MCF 10A (cell line): ENCODE measurements at regions not wholly inside any gene's neighbourhood (a gene's known extent, or its start where the extent isn't known, plus 50 kb on each side); places are given as distances from the start of the nearest gene placed in this dataset.

Experiments
- BruUV-seq: library from RNA; stranded (reverse); fragments of 400-500 nt; replicated peaks from 2 replicates; lab custom pipeline; 2021; lab: Mats Ljungman, UMichigan
- CTCF ChIA-PET: fragments of 300-600 bp; sonication (Branson Sonifier 250); formaldehyde crosslinking; extraction: SDS; loops from one replicate; lab custom pipeline; 2021; ENCODE audit warnings: antibody characterized with exemption, inconsistent platforms; lab: Yijun Ruan, JAX
- POLR2A ChIA-PET: fragments of 300-600, 350-650 bp; sonication (Branson Sonifier 250); formaldehyde crosslinking; extraction: SDS; loops from one replicate; lab custom pipeline; 2020; ENCODE audit warnings: antibody characterized with exemption, inconsistent platforms; lab: Yijun Ruan, JAX
- DNase-seq: peaks from one replicate; pipeline ENCODE4 v3.0.0-alpha.2; 2018; ENCODE audit not compliant: unreplicated experiment
- H3K27ac Mint-ChIP-seq: one replicate; pipeline ENCODE4 v1.8.0; 2022; ENCODE audit warnings: mild to moderate bottlenecking, low read depth, mixed read lengths; ENCODE audit not compliant: unreplicated experiment
- H3K27me3 Mint-ChIP-seq: one replicate; pipeline ENCODE4 v1.8.0; 2022; ENCODE audit warnings: mixed read lengths; ENCODE audit not compliant: insufficient read depth, unreplicated experiment
- H3K36me3 Mint-ChIP-seq: one replicate; pipeline ENCODE4 v1.8.0; 2022; ENCODE audit warnings: mild to moderate bottlenecking, moderate library complexity, mixed read lengths; ENCODE audit not compliant: insufficient read depth, unreplicated experiment
- H3K4me1 Mint-ChIP-seq: one replicate; pipeline ENCODE4 v1.8.0; 2022; ENCODE audit warnings: mixed read lengths; ENCODE audit not compliant: insufficient read depth, unreplicated experiment
- H3K4me3 Mint-ChIP-seq: one replicate; pipeline ENCODE4 v1.8.0; 2022; ENCODE audit warnings: mild to moderate bottlenecking, moderate library complexity, mixed read lengths; ENCODE audit not compliant: unreplicated experiment
- H3K9me3 Mint-ChIP-seq: one replicate; pipeline ENCODE4 v1.8.0; 2022; ENCODE audit warnings: mixed read lengths; ENCODE audit not compliant: unreplicated experiment
- CTCF ChIP-seq: fragments of 200-600 bp; IDR thresholded peaks from one replicate; pipeline ENCODE4 v1.8.0; 2022; ENCODE audit warnings: antibody characterized with exemption, mild to moderate bottlenecking; ENCODE audit not compliant: unreplicated experiment
- intact Hi-C: fragments of 100-400 bp; cut with micrococcal nuclease; formaldehyde crosslinking; loops from 2 replicates; pipeline ENCODE4 v1.14.1; 2022

- H3K9me3 Mint-ChIP-seq = no peaks in the 10 kb centered on the region
- intact Hi-C loops = no loop called here
- H3K36me3 Mint-ChIP-seq = no peaks in the 10 kb centered on the region
- POLR2A ChIA-PET = no interaction called here
- no peak for DNase-seq
- no TSS peak for BruUV-seq
- H3K27me3 Mint-ChIP-seq = peaks cover 18% of the 10 kb centered on the region
- H3K4me3 Mint-ChIP-seq = no peak overlapping the region
- no peaks in the 10 kb centered on the region for H3K4me1 Mint-ChIP-seq
- no peak for TF ChIP-seq CTCF
- CTCF ChIA-PET = no interaction called here
- no peak overlapping the region for H3K27ac Mint-ChIP-seq
Observed at GRCh38 chrX:95693365-95693764, 991.3 kb upstream of the DIAPH2 start.

GRCh38 chrX:95703696-95704095 lies 980.9 kb upstream of the DIAPH2 start:
- intact Hi-C loops = no loop called here
- peak; percentile 2 for DNase-seq
- Mint-ChIP-seq H3K27me3 (peaks cover 24% of the 10 kb centered on the region), H3K27ac (no peak overlapping the region), H3K4me3 (no peak overlapping the region), H3K36me3 (no peaks in the 10 kb centered on the region), H3K9me3 (peaks cover 13% of the 10 kb centered on the region), H3K4me1 (no peaks in the 10 kb centered on the region)
- BruUV-seq = no TSS peak
- TF ChIP-seq CTCF = no peak
- CTCF ChIA-PET = interaction anchor here (1.5 kb wide), 1 partner anchor 29 kb away, joined by 4 read pairs; no protein-coding TSS in a partner anchor
- POLR2A ChIA-PET = no interaction called here

- Mint-ChIP-seq H3K27ac (no peak overlapping the region), H3K36me3 (no peaks in the 10 kb centered on the region), H3K4me3 (no peak overlapping the region), H3K4me1 (no peaks in the 10 kb centered on the region), H3K27me3 (peaks cover 26% of the 10 kb centered on the region), H3K9me3 (no peaks in the 10 kb centered on the region)
- POLR2A ChIA-PET = interaction anchor here (0.8 kb wide), 1 partner anchor 41 kb away, joined by 4 read pairs; no protein-coding TSS in a partner anchor
- no peak for DNase-seq
- TF ChIP-seq CTCF = no peak
- no TSS peak for BruUV-seq
- CTCF ChIA-PET = no interaction called here
- intact Hi-C loops = no loop called here
Observed at GRCh38 chrX:95716841-95717240, 967.8 kb upstream of the DIAPH2 start.

GRCh38 chrX:95718746-95719145 lies 965.9 kb upstream of the DIAPH2 start:
- intact Hi-C loops = no loop called here
- no peak for TF ChIP-seq CTCF
- Mint-ChIP-seq H3K27ac (no peak overlapping the region), H3K27me3 (peaks cover 37% of the 10 kb centered on the region), H3K4me3 (no peak overlapping the region), H3K9me3 (no peaks in the 10 kb centered on the region), H3K36me3 (no peaks in the 10 kb centered on the region), H3K4me1 (no peaks in the 10 kb centered on the region)
- no TSS peak for BruUV-seq
- ChIA-PET CTCF (interaction anchor here (0.6 kb wide), 1 partner anchor 8 kb away, joined by 3 read pairs; no protein-coding TSS in a partner anchor), POLR2A (interaction anchor here (1.0 kb wide), 1 partner anchor 34 kb away, joined by 3 read pairs; no protein-coding TSS in a partner anchor)
- DNase-seq = peak; percentile 4
